Stomach smooth muscle (tissue), 2 donors: ENCODE measurements at regions not wholly inside any gene's neighbourhood (a gene's known extent, or its start where the extent isn't known, plus 50 kb on each side); places are given as distances from the start of the nearest gene placed in this dataset.

Experiments
- H3K27ac ChIP-seq: one replicate; pipeline ENCODE4 v1.7.0; 2013; ENCODE audit warnings: mild to moderate bottlenecking, low read length, inconsistent platforms
- H3K27me3 ChIP-seq, 2 donors: one replicate each; pipeline ENCODE4 v1.7.0; 2013; ENCODE audit warnings: low read length in 2 of 2; ENCODE audit not compliant: insufficient read depth in 2 of 2, control insufficient read depth in 1 of 2
- H3K36me3 ChIP-seq, 2 donors: one replicate each; pipeline ENCODE4 v1.7.0; 2013; ENCODE audit warnings: low read length in 2 of 2; ENCODE audit not compliant: control insufficient read depth in 2 of 2, insufficient read depth in 2 of 2
- H3K4me1 ChIP-seq: one replicate; pipeline ENCODE4 v1.7.0; 2013; ENCODE audit warnings: low read length; ENCODE audit not compliant: control insufficient read depth, insufficient read depth
- H3K4me3 ChIP-seq, 2 donors: one replicate each; pipeline ENCODE4 v1.7.0; 2013; ENCODE audit warnings: low read length in 2 of 2
- H3K9ac ChIP-seq, 2 donors: one replicate each; pipeline ENCODE4 v1.7.0; 2013; ENCODE audit warnings: low read length in 2 of 2, mild to moderate bottlenecking in 1 of 2
- H3K9me3 ChIP-seq, 2 donors: one replicate each; pipeline ENCODE4 v1.7.0; 2013; ENCODE audit warnings: low read length in 2 of 2; ENCODE audit not compliant: control insufficient read depth in 2 of 2
- donor health status: healthy.
- donor health status: Pancreatic carcinoma.

GRCh38 chr12:115570069-115570777 is 707.3 kb downstream of the MED13L start:
- Histone ChIP-seq H3K36me3 (no peaks in the 10 kb centered on the region), H3K4me1 (no peaks in the 10 kb centered on the region), H3K9ac (no peak overlapping the region), H3K27me3 (peaks cover 3 to 4% of the 10 kb centered on the region in 2 donors), H3K27ac (no peak overlapping the region), H3K9me3 (no peaks in the 10 kb centered on the region), H3K4me3 (peak overlapping the region; percentile 1 to 9)

- Histone ChIP-seq H3K36me3 (no peaks in the 10 kb centered on the region), H3K4me3 (no peak overlapping the region), H3K9ac (no peak overlapping the region), H3K27ac (no peak overlapping the region), H3K27me3 (peaks cover 3 to 4% of the 10 kb centered on the region in 2 donors), H3K4me1 (no peaks in the 10 kb centered on the region), H3K9me3 (no peaks in the 10 kb centered on the region)
Measured at GRCh38 chr12:115569345-115570068, 708.0 kb downstream of the MED13L start.

GRCh38 chr12:115558281-115558680 is 719.2 kb downstream of the MED13L start:
- peaks cover 3 to 6% of the 10 kb centered on the region in 2 donors for H3K9me3 ChIP-seq
- H3K36me3 ChIP-seq, result no peaks in the 10 kb centered on the region
- no peak overlapping the region for H3K9ac ChIP-seq
- H3K27ac ChIP-seq, result no peak overlapping the region
- H3K27me3 ChIP-seq, result peaks cover 0 to 2% of the 10 kb centered on the region in 2 donors
- H3K4me3 ChIP-seq, result no peak overlapping the region
- H3K4me1 ChIP-seq, result no peaks in the 10 kb centered on the region

- no peaks in the 10 kb centered on the region for H3K27me3 ChIP-seq
- no peak overlapping the region for H3K4me3 ChIP-seq
- no peak overlapping the region for H3K27ac ChIP-seq
- H3K9me3 ChIP-seq, result peaks cover 3 to 6% of the 10 kb centered on the region in 2 donors
- no peak overlapping the region for H3K9ac ChIP-seq
- H3K36me3 ChIP-seq, result no peaks in the 10 kb centered on the region
- H3K4me1 ChIP-seq, result no peaks in the 10 kb centered on the region
Measured at GRCh38 chr12:115553622-115554021, 723.9 kb downstream of the MED13L start.

- Histone ChIP-seq H3K9ac (no peak overlapping the region), H3K27me3 (no peaks in the 10 kb centered on the region), H3K9me3 (peaks cover 0 to 4% of the 10 kb centered on the region in 2 donors), H3K36me3 (no peaks in the 10 kb centered on the region), H3K4me1 (no peaks in the 10 kb centered on the region), H3K27ac (no peak overlapping the region), H3K4me3 (no peak overlapping the region)
Measured at GRCh38 chr12:115543269-115543668, 734.2 kb downstream of the MED13L start.

- Histone ChIP-seq H3K36me3 (no peaks in the 10 kb centered on the region), H3K9ac (no peak overlapping the region), H3K4me1 (no peaks in the 10 kb centered on the region), H3K9me3 (peaks cover 4 to 8% of the 10 kb centered on the region in 2 donors), H3K4me3 (no peak overlapping the region), H3K27me3 (no peaks in the 10 kb centered on the region), H3K27ac (no peak overlapping the region)
Measured at GRCh38 chr12:115542656-115543055, 734.8 kb downstream of the MED13L start.

- no peaks in the 10 kb centered on the region for H3K36me3 ChIP-seq
- H3K4me3 ChIP-seq, result no peak overlapping the region
- no peaks in the 10 kb centered on the region for H3K4me1 ChIP-seq
- H3K27ac ChIP-seq, result no peak overlapping the region
- peaks cover 5 to 9% of the 10 kb centered on the region in 2 donors for H3K9me3 ChIP-seq
- H3K27me3 ChIP-seq, result no peaks in the 10 kb centered on the region
- H3K9ac ChIP-seq, result no peak overlapping the region
Measured at GRCh38 chr12:115541891-115542421, 735.5 kb downstream of the MED13L start.

- H3K9me3 ChIP-seq, result peaks cover 0 to 2% of the 10 kb centered on the region in 2 donors
- no peak overlapping the region for H3K27ac ChIP-seq
- no peak overlapping the region for H3K9ac ChIP-seq
- no peaks in the 10 kb centered on the region for H3K4me1 ChIP-seq
- H3K27me3 ChIP-seq, result no peaks in the 10 kb centered on the region
- no peak overlapping the region for H3K4me3 ChIP-seq
- no peaks in the 10 kb centered on the region for H3K36me3 ChIP-seq
Measured at GRCh38 chr12:115528466-115528865, 749.0 kb downstream of the MED13L start.

GRCh38 chr12:115521771-115522409 is 755.6 kb downstream of the MED13L start:
- Histone ChIP-seq H3K27ac (no peak overlapping the region), H3K36me3 (no peaks in the 10 kb centered on the region), H3K4me3 (no peak overlapping the region), H3K9me3 (peaks cover 3 to 10% of the 10 kb centered on the region in 2 donors), H3K4me1 (no peaks in the 10 kb centered on the region), H3K27me3 (peaks cover 0 to 2% of the 10 kb centered on the region in 2 donors), H3K9ac (no peak overlapping the region)

- Histone ChIP-seq H3K4me1 (no peaks in the 10 kb centered on the region), H3K27ac (no peak overlapping the region), H3K36me3 (no peaks in the 10 kb centered on the region), H3K9ac (no peak overlapping the region), H3K4me3 (no peak overlapping the region), H3K27me3 (peaks cover 0 to 2% of the 10 kb centered on the region in 2 donors), H3K9me3 (peaks cover 4 to 18% of the 10 kb centered on the region in 2 donors)
Measured at GRCh38 chr12:115519887-115520286, 757.6 kb downstream of the MED13L start.
